Right hindlimb (tissue), 1 donor: ENCODE measurements at regions not wholly inside any gene's neighbourhood (a gene's known extent, or its start where the extent isn't known, plus 50 kb on each side); places are given as distances from the start of the nearest gene placed in this dataset.

Experiments
- DNase-seq: peaks from one replicate; pipeline ENCODE4 v3.0.0-alpha.2; 2018

- no peak for DNase-seq
These were observed 760.9 kb downstream of the KCNJ18 start for GRCh38 chr17:22453181-22453580.

DNA sequence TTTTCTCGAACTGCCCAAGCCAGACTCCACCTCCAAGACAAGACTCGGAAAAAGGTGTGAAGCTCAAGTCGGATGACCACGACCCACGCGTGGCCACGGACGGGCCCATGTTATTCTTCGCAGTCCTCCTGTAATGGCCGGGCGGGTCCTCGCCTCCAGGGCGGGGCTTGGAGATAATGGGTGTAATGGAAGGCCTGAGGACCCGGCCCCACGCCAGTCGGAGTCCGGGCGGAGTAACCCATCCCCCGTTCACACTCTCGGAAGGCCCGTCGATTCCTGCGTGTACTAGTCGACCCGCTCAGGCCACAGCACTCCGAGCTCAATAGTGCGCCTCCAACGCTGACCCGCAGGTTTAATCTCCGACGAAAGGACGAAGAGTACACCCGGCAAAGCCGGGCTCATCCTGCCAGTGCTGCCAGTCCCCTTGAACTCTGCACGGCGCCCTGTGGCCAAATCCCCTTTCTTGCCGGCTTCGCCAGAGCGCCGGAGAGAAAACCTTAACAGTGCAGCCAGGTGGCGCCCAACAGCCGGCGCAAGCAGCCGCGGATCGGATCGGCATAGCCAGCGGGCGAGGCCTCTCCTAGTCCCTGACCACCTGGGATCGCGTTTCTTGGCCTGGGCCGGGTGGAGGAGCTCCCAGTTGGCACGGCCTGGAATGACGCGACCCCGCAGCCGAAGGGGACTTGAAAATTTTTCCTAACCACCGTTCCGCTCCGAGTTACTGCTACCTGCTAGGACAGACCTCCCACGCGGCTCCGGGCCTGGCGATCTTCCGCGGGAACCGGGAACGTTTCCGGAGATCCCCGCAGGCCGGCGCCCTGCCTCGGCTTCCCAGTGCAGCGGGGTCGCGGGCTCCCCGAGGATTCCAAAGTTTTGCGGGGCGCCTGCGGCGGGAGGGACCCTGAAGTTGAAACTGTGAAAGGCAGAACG lies 762.0 kb downstream of the KCNJ18 start:
- no peak for DNase-seq

- DNase-seq: no peak
These were observed 767.1 kb downstream of the KCNJ18 start for GRCh38 chr17:22459331-22459952.

DNA sequence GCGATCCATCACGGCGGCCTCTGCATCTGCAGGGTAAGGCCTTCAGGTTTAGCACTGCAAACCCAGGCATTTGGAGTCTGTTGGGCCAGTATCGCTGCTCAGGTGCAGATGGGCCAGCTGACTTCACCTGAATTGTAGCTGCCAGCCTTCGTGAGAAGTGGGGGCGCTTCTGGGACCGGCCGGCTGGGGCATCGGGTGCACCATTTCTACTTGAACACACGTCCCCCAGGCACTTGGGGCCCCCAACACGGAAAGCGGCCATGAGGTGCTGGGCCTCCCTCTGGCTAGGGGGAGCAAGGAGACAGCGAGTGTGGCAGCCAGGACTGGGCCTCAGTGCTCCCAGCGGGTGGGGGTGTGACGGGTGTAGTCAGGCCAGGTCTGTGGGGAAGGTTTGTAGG lies 767.6 kb downstream of the KCNJ18 start:
- no peak for DNase-seq

GRCh38 chr17:22460461-22461063 lies 768.2 kb downstream of the KCNJ18 start:
- DNase-seq: no peak

- no peak for DNase-seq
These were observed 769.3 kb downstream of the KCNJ18 start for GRCh38 chr17:22461460-22462145.

GRCh38 chr17:22462461-22462860 lies 770.1 kb downstream of the KCNJ18 start:
- no peak for DNase-seq

GRCh38 chr17:22463110-22463850 lies 771.0 kb downstream of the KCNJ18 start:
- no peak for DNase-seq

DNA sequence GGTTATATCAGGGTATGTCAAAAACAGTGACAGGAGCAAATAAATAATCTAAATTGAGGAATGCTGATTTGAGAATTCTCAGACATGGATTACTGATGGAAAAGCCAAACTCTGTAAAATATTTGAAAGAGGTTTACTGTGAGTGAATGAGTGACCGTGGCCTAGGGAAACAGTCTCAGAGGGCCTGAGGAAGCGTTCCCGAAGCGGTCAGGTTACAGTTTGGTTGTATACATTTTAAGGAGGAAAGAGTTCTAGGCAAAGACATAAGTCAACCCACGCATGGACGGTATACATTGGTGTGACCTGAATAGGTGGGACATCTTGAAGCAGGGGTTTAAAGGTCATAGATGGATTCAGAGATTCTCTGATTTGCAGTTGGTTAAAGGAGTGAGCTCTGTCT lies 771.7 kb downstream of the KCNJ18 start:
- DNase-seq: no peak

- DNase-seq: no peak
These were observed 775.4 kb downstream of the KCNJ18 start for GRCh38 chr17:22467720-22468119.

DNA sequence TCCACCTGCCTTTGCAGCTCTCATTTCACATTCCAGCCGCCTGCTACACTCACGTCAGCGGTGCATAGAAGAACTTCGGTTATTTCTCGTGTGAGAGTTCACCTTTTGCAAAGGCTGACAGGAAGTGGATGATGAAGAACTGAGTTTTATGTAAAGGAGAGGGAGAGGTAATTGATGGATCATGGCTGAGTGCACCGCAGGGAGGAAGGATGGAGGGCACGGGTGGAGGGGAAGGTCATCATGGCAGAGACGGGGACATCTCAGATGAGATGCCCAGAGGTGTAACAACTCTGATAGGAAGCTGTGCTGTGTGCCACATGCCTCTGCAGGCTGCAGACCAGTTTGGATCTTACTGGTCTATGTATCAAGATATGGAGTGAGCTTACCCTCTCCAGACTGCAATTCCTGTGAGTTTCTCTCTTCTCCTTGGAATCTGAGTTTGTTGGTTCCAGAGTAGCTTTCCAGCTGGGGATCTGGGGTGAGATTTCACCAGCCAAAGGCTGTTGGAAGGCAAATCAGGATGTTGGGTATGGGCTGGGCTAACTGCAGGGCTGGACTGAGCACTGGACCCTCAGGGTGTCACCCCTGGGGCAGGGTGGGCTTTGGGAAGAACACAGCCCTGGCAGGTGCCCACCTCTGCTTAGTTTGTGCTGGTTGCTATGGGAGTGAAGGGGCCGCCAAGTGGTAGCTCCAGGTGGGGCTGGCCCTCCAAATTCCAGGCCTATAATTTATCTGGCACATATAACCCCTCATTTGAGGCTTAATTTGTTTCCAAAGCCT lies 777.0 kb downstream of the KCNJ18 start:
- no peak for DNase-seq

DNA sequence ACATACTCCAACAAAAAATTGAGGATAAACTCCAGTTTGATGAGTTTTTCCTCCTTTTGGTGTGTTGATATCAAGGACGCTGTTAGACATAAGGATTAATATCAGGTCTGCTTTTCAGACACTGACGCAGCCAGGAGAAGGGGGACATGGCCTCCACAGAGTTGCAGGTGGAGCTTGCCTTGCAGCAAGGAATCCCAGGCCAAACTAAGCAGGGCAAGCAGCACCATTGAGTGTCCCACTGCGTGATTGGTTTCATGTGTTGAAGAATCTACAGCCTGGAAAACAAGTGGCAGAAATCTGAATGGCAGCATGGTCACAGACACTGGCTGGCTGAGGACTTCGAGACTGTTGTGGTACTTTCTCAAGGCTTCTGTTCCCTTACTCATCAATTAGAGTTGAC lies 777.6 kb downstream of the KCNJ18 start:
- DNase-seq: no peak

DNA sequence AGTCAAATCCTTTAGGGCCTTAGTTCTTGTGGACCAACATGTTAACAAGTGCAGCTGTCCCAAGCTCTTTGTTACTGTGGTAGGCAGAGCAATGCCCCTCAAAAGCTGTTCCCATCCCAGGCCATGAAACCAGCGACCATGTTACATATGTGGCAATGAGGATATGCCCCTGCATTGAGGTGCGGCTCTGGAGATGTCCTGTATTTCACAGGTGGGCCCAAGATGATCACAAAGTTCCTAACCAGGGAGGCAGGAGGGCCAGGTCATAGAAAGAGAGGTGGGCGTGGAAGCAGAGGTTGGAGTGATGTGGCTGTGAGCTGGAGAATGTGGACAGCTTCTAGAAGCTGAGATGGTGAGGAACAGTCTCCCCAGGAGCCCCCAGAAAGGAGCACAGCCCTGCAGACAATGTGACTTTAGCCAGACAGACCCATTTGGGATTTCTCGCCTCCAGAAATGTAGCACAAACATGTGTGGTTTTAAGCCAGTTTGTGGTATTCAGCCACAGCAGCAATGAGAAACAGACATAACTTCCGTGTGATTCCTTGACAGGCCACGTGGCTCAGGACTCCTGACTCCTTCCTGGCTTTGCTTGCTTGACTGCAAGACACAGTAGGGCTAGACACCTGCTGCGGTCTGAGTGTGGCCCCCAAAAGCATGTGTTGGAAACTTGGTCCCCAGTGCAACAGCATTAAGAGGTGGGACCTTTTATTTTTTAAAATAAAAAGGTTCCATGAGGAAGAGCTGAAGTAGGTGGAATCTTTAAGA lies 778.3 kb downstream of the KCNJ18 start:
- DNase-seq: no peak

DNA sequence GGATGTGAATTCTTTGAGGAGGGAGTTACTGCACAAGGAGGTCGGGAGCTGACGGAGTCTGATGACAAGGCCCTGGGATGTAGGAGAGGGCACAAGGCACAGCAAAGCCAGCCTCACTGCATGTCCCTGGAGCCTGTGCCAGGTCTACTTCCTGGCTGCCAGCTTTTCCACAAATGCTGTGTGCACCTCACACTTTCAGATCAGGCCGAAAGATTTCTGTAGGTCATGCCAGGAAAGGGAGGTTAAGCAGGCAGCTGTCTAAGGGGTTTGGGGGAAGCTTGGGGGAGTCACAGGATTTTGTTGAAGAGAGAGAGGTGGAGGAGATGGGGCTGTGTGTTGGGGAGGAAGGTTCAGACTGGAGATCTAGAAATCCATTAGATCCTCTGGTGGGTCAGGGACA lies 792.5 kb downstream of the KCNJ18 start:
- no peak for DNase-seq

- no peak for DNase-seq
These were observed 798.1 kb downstream of the KCNJ18 start for GRCh38 chr17:22490399-22490798.

DNA sequence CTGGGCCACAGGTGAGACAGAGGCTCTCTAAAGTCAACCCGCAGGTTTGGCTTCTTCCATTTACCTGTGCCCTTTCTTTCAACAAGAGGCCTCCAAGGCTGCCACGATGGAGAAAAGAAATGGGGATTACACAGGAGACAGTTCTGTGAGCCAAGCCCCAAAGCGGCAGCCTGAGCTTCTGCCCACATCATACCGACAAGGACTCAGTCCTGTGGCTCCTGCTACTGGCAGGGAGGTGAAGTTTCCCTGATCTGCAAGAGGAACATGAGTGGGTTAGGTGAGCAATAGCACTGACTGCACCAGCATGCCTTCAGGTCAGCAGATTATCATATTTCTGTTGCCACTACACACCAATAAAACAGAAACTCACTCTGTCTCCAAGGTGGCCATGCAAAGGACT lies 800.0 kb downstream of the KCNJ18 start:
- DNase-seq: no peak

- no peak for DNase-seq
These were observed 804.1 kb downstream of the KCNJ18 start for GRCh38 chr17:22496450-22496849.

DNA sequence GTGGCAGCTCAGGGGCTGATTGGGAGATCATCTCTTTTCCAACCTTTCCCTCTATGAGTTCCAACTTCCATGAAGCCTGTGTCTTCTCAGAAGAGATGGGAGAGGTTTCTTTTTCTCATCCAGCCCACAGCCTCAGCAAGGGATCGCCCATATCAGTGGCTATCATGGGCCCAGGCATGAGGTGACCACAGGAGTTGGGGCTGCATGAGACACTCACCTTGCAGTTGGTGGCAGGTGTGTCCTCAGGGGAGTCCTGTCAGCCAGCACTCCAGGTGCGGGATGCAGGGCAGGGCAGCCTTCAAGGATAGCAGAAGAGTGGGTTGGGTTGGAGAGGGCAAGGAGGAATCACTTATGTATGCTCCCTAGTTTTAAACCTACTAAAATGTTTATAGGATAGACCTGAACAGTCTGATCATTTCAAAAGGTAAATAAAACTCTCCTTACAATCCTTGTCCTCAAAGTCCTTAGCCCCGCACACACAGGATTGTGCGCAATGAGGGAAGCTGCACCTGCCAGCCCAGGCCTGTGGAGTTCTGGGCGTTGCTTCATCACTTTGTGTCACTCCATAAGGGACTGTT lies 811.1 kb downstream of the KCNJ18 start:
- DNase-seq: no peak

DNA sequence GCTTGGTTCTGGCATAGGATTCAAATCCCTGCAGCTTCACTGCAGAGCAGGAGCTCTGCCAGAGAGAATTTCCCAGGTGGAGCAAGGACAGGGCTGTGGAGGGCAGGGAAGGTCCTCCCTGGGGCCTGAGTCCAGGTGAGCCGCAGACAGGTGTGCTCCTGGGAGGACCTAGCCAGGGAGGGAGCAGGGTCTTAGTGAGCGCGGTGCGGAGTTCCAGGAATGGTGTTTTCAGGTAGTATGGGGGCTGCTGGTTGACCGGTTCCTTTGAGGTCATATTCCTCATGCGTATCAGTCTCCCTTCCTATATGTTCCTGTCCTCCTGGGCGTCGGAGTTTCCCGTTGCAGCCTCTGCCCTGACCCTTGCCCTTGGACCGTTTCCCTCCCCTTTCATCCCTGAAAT lies 813.3 kb downstream of the KCNJ18 start:
- DNase-seq: no peak

DNA sequence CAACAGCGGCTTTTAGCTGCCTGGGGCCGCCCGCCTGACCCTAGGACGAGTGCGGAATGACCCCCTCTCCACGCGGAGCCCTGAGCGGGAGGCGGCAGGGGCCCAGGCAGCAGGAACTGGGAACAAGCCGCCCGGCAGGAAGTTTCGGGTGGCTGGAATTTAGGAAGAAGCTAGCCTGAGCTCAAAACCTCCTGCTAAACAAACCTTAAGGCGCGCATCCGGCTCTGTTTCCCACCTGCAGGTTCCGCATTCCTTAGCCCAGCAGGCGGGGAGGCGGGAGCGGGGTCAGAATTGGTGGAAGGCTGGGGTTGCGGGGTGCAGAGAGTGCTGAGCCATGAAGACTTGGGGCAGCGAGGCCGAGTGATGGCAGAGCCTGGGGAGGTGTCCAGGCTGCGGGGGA lies 813.9 kb downstream of the KCNJ18 start:
- DNase-seq: no peak

DNA sequence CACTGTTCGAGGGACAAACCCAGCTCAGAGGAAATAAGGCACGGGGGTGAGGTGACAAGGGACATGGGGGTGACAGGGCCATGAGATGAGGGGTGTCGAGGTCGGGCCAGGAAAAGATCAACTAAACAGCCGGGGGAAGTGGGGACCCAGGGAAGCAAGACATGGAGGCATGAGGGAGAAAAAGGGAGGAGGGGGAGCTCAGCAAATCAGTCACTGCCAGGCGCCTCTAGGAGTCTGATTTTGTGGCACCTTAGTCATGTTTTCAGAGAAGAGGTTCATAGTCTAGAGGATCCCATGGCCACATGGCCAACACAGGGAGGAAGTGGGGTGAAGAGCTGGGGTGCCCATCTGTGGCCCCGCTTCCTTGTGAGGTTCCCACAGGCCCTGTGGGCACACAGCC lies 814.5 kb downstream of the KCNJ18 start:
- DNase-seq: no peak
